PC-3 (cell line): ENCODE measurements at regions not wholly inside any gene's neighbourhood (a gene's known extent, or its start where the extent isn't known, plus 50 kb on each side); places are given as distances from the start of the nearest gene placed in this dataset.

Source experiments
- EZH2 ChIP-seq: fragments of 300-600 bp; sonication (generic); IDR thresholded peaks from one replicate; pipeline ENCODE4 v1.6.1; 2017; ENCODE audit warnings: antibody characterized with exemption, mild to moderate bottlenecking, low read length; ENCODE audit not compliant: unreplicated experiment
- TF ChIP-seq, protein P1 (sequence below): fragments of 300-600 bp; sonication (generic); conservative IDR thresholded peaks from 2 replicates; pipeline ENCODE4 v1.5.1; 2017; ENCODE audit warnings: antibody characterized with exemption, low read depth, mild to moderate bottlenecking, low read length

DNA sequence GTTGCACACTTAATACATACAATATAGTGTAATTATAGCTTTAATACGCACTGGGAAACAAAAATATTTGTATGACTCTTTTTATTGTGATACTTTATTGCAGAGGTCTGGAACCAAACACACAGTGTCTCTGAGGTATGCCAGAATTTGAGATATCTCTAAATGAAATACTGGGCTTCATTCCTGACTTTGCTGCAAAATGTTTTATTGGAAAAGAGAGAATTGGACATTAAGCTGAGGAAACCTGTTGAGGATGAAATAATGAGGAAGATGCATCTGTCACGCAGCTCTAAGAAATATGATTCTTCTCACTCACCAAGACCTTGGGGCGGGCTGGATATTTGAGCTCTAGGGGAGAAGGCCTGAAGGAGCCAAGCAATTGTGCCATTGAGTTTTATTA is 242.1 kb downstream of the CPE start:
- TF ChIP-seq, protein P1, sequence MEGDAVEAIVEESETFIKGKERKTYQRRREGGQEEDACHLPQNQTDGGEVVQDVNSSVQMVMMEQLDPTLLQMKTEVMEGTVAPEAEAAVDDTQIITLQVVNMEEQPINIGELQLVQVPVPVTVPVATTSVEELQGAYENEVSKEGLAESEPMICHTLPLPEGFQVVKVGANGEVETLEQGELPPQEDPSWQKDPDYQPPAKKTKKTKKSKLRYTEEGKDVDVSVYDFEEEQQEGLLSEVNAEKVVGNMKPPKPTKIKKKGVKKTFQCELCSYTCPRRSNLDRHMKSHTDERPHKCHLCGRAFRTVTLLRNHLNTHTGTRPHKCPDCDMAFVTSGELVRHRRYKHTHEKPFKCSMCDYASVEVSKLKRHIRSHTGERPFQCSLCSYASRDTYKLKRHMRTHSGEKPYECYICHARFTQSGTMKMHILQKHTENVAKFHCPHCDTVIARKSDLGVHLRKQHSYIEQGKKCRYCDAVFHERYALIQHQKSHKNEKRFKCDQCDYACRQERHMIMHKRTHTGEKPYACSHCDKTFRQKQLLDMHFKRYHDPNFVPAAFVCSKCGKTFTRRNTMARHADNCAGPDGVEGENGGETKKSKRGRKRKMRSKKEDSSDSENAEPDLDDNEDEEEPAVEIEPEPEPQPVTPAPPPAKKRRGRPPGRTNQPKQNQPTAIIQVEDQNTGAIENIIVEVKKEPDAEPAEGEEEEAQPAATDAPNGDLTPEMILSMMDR, result no peak
- TF ChIP-seq EZH2, result no peak
